ENCODE measurements at regions not wholly inside any gene's neighbourhood (a gene's known extent, or its start where the extent isn't known, plus 50 kb on each side); places are given as distances from the start of the nearest gene placed in this dataset.
"Not testable (repeated sequence)": the region's sequence is repeated elsewhere in the genome, so short reads cannot be mapped to it uniquely, and the experiment has no call there.

- no peak for TF ChIP-seq CTCF (IDR thresholded peaks at IDR 0.05)
- CTCF ChIA-PET = no interaction called here
- Mint-ChIP-seq H3K4me3 (no peak overlapping the region), H3K36me3 (ENCODE audit: low read depth) (no peaks in the 10 kb centered on the region), H3K4me1 (ENCODE audit: low read depth) (no peaks in the 10 kb centered on the region), H3K27ac (no peak overlapping the region), H3K27me3 (no peaks in the 10 kb centered on the region), H3K9me3 (peaks cover 6% of the 10 kb centered on the region)
- intact Hi-C loops (cut with DNase I, micrococcal nuclease) = no loop called here
- Histone ChIP-seq H3K27ac (ENCODE audit: low read depth in 1 of 2, low read length in 2 of 2) (no peak overlapping the region), H3K4me3 (ENCODE audit: low read length) (no peak overlapping the region), H3K9me3 (ENCODE audit: control insufficient read depth in 1 of 2, insufficient read depth in 1 of 2, low read length in 2 of 2) (peaks cover 0 to 10% of the 10 kb centered on the region in 2 experiments), H3K27me3 (ENCODE audit: control insufficient read depth in 1 of 2, insufficient read depth in 2 of 2, low read length in 2 of 2) (no peaks in the 10 kb centered on the region), H3K36me3 (ENCODE audit: insufficient read depth, low read length) (no peaks in the 10 kb centered on the region), H3K4me1 (ENCODE audit: insufficient read depth, low read length) (no peaks in the 10 kb centered on the region)
- DNase-seq = no peak
- ATAC-seq (ENCODE audit: poor library complexity) = no peak
- POLR2A ChIA-PET = no interaction called here
These were observed 468.9 kb downstream of the GRIA2 start for GRCh38 chr4:157689476-157689875.

GRCh38 chr4:157687971-157688370, 467.4 kb downstream of the GRIA2 start:
- no peaks in the 10 kb centered on the region for H3K27me3 Mint-ChIP-seq
- no peaks in the 10 kb centered on the region for H3K4me1 Mint-ChIP-seq (ENCODE audit: low read depth)
- Histone ChIP-seq H3K4me1 (ENCODE audit: insufficient read depth, low read length) (no peaks in the 10 kb centered on the region), H3K27me3 (ENCODE audit: control insufficient read depth in 1 of 2, insufficient read depth in 2 of 2, low read length in 2 of 2) (no peaks in the 10 kb centered on the region), H3K36me3 (ENCODE audit: insufficient read depth, low read length) (no peaks in the 10 kb centered on the region), H3K9me3 (ENCODE audit: control insufficient read depth in 1 of 2, insufficient read depth in 1 of 2, low read length in 2 of 2) (peaks cover 0 to 10% of the 10 kb centered on the region in 2 experiments), H3K4me3 (ENCODE audit: low read length) (no peak overlapping the region), H3K27ac (ENCODE audit: low read depth in 1 of 2, low read length in 2 of 2) (no peak overlapping the region)
- ATAC-seq (ENCODE audit: poor library complexity) (no peak), DNase-seq (no peak)
- intact Hi-C loops (cut with DNase I, micrococcal nuclease) = no loop called here
- H3K9me3 Mint-ChIP-seq = peaks cover 6% of the 10 kb centered on the region
- ChIA-PET CTCF (no interaction called here), POLR2A (no interaction called here)
- H3K27ac Mint-ChIP-seq = no peak overlapping the region
- no peak overlapping the region for H3K4me3 Mint-ChIP-seq
- TF ChIP-seq CTCF (IDR thresholded peaks at IDR 0.05) = no peak
- H3K36me3 Mint-ChIP-seq (ENCODE audit: low read depth) = no peaks in the 10 kb centered on the region

- intact Hi-C loops (cut with DNase I, micrococcal nuclease) = not testable (repeated sequence)
These were observed 458.8 kb downstream of the GRIA2 start for GRCh38 chr4:157679326-157679725.

GRCh38 chr4:157678478-157678877, 457.9 kb downstream of the GRIA2 start:
- Mint-ChIP-seq H3K27ac (no peak overlapping the region), H3K4me1 (ENCODE audit: low read depth) (no peaks in the 10 kb centered on the region), H3K36me3 (ENCODE audit: low read depth) (no peaks in the 10 kb centered on the region), H3K4me3 (no peak overlapping the region), H3K9me3 (peaks cover 4% of the 10 kb centered on the region), H3K27me3 (no peaks in the 10 kb centered on the region)
- ATAC-seq (ENCODE audit: poor library complexity) (no peak), DNase-seq (no peak)
- ChIA-PET CTCF (no interaction called here), POLR2A (no interaction called here)
- H3K27me3 ChIP-seq (ENCODE audit: control insufficient read depth in 1 of 2, insufficient read depth in 2 of 2, low read length in 2 of 2) = no peaks in the 10 kb centered on the region
- TF ChIP-seq CTCF (IDR thresholded peaks at IDR 0.05) = no peak
- no peaks in the 10 kb centered on the region for H3K36me3 ChIP-seq (ENCODE audit: insufficient read depth, low read length)
- H3K4me1 ChIP-seq (ENCODE audit: insufficient read depth, low read length) = no peaks in the 10 kb centered on the region
- no peak overlapping the region for H3K4me3 ChIP-seq (ENCODE audit: low read length)
- H3K9me3 ChIP-seq (ENCODE audit: control insufficient read depth in 1 of 2, insufficient read depth in 1 of 2, low read length in 2 of 2) = peaks cover 6 to 8% of the 10 kb centered on the region in 2 experiments
- H3K27ac ChIP-seq (ENCODE audit: low read depth in 1 of 2, low read length in 2 of 2) = no peak overlapping the region
- intact Hi-C loops (cut with DNase I, micrococcal nuclease) = no loop called here

More at GRCh38 chr4:157679326-157679725, 458.8 kb downstream of the GRIA2 start:
- H3K4me3 Mint-ChIP-seq; H3K4me1 Mint-ChIP-seq (ENCODE audit: low read depth); CTCF ChIA-PET; H3K27ac ChIP-seq (ENCODE audit: low read depth in 1 of 2, low read length in 2 of 2); POLR2A ChIA-PET; H3K27me3 Mint-ChIP-seq; H3K36me3 ChIP-seq (ENCODE audit: insufficient read depth, low read length); H3K36me3 Mint-ChIP-seq (ENCODE audit: low read depth); ATAC-seq (ENCODE audit: poor library complexity); H3K27ac Mint-ChIP-seq; H3K9me3 Mint-ChIP-seq; H3K4me1 ChIP-seq (ENCODE audit: insufficient read depth, low read length); DNase-seq; H3K27me3 ChIP-seq (ENCODE audit: control insufficient read depth in 1 of 2, insufficient read depth in 2 of 2, low read length in 2 of 2); H3K9me3 ChIP-seq (ENCODE audit: control insufficient read depth in 1 of 2, insufficient read depth in 1 of 2, low read length in 2 of 2); H3K4me3 ChIP-seq (ENCODE audit: low read length): not testable (repeated sequence)
